ENCODE measurements at regions not wholly inside any gene's neighbourhood (a gene's known extent, or its start where the extent isn't known, plus 50 kb on each side); places are given as distances from the start of the nearest gene placed in this dataset.
"Not testable (repeated sequence)": the region's sequence is repeated elsewhere in the genome, so short reads cannot be mapped to it uniquely, and the experiment has no call there.

GRCh38 chr22:26094497-26094896, 74.8 kb upstream of the SEZ6L start:
- not testable (repeated sequence) for TF ChIP-seq POLR2A, CTCF (IDR thresholded peaks at IDR 0.05)

Data from heart left ventricle (tissue), 13 donors.